ENCODE measurements at regions not wholly inside any gene's neighbourhood (a gene's known extent, or its start where the extent isn't known, plus 50 kb on each side); places are given as distances from the start of the nearest gene placed in this dataset.

DNA sequence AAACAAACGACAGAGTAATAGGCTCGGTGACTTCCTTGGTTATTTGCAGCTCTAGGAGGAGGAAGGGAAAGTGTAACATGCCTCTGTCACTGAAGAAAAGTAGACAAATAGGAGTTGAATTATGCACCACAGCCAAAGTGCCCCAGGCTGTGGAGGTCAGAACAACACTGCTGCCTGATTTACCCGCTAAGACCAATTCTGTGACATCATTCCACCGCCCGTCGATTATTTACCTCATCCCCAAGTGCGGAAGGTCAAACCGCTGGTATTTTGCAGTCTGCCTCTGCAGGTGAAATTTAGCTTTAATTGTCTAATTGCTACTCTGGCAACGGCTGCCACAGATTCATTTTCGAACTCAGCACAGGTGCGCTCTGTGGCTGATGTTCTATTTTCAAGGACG, 106.3 kb upstream of the PRICKLE2 start:
- H3K27ac ChIP-seq (ENCODE audit: low read depth, low read length, poor library complexity, severe bottlenecking) = no peak overlapping the region
- H3K4me1 ChIP-seq (ENCODE audit: insufficient read depth, low read length, poor library complexity, severe bottlenecking) = no peaks in the 10 kb centered on the region
- ChIA-PET CTCF (no interaction called here), POLR2A (ENCODE audit: low non-redundant PET) (no interaction called here)
- no peaks in the 10 kb centered on the region for H3K36me3 ChIP-seq (ENCODE audit: insufficient read depth, low read length, poor library complexity, severe bottlenecking)
- no peaks in the 10 kb centered on the region for H3K27me3 ChIP-seq (replicated peaks; ENCODE audit: insufficient read depth, low read depth, low read length, poor library complexity)
- TF ChIP-seq EZH2 (IDR thresholded peaks at IDR 0.05; ENCODE audit: borderline replicate concordance, low read depth, low read length, poor library complexity, severe bottlenecking) = no peak
- TF ChIP-seq, protein P1, sequence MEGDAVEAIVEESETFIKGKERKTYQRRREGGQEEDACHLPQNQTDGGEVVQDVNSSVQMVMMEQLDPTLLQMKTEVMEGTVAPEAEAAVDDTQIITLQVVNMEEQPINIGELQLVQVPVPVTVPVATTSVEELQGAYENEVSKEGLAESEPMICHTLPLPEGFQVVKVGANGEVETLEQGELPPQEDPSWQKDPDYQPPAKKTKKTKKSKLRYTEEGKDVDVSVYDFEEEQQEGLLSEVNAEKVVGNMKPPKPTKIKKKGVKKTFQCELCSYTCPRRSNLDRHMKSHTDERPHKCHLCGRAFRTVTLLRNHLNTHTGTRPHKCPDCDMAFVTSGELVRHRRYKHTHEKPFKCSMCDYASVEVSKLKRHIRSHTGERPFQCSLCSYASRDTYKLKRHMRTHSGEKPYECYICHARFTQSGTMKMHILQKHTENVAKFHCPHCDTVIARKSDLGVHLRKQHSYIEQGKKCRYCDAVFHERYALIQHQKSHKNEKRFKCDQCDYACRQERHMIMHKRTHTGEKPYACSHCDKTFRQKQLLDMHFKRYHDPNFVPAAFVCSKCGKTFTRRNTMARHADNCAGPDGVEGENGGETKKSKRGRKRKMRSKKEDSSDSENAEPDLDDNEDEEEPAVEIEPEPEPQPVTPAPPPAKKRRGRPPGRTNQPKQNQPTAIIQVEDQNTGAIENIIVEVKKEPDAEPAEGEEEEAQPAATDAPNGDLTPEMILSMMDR (conservative IDR thresholded peaks at IDR 0.05; ENCODE audit: low read depth, low read length) = no peak
- intact Hi-C loops (cut with micrococcal nuclease; ENCODE audit: unreplicated experiment) = no loop called here
- DNase-seq (ENCODE audit: low spot score) = no peak
- BruUV-seq (replicated peaks) = no TSS peak
- no peak overlapping the region for H3K4me3 ChIP-seq (ENCODE audit: low read depth, low read length, poor library complexity, severe bottlenecking)
- H3K9me3 ChIP-seq (ENCODE audit: low read depth, low read length, poor library complexity, severe bottlenecking) = no peaks in the 10 kb centered on the region

DNA sequence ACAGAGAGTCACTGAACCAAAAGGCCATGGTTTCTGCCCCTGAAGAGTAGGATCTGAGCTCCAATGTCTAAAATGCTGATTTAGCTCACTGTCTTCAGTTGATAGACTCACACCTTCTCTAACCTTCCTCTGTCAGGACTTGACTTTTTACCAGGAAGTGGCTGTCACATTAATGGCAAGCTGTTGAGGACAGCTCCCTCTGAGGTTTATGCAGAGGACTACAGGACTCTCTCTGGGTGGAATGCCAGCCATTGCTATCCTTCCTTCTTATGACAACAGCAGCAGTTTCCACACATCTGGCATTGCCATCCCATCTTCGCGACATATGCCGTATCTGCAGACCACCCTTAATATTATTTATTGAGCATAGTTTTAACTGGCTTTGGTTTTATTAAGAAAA, 103.8 kb upstream of the PRICKLE2 start:
- no peak for DNase-seq (ENCODE audit: low spot score)
- no TSS peak for BruUV-seq (replicated peaks)
- CTCF ChIA-PET = interaction anchor here (0.5 kb wide), 1 partner anchor 134 kb away, joined by 3 read pairs; no protein-coding TSS in a partner anchor

DNA sequence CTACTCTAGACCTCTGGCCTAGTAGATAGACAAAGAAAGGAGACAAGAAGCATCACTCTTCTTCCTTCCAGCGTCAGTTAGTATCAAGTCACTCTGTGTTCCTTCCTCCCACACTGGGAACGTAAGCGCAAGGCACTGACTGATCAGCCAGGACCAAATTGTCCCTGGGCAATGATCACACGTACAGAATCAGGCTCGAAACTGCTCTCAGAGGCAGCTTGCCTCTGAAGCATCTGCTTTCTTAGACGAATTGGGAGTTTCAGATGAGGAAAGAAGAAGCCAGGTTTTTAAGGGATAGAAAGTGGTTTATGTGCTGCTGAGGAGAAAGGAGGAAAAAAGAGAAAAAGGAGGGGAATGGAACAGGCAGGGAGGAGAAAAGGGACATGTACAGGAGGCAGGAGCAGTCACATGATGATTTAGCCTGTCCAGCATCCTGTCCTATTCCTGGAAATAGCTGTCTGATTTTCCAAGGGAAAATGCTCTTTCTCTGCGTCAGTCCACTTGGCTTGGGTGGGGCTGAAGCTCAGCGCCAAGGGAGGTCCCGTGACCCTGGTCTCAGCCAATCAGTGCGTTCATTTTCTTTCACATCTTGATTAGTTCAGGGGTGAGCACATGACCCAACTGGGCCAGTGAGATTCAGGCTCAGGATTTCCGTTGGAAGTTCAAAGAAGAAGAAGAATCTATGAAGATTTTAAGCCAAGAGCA, 102.0 kb upstream of the PRICKLE2 start:
- CTCF ChIA-PET = no interaction called here
- no peak for DNase-seq (ENCODE audit: low spot score)
- Histone ChIP-seq H3K36me3 (ENCODE audit: insufficient read depth, low read length, poor library complexity, severe bottlenecking) (no peaks in the 10 kb centered on the region), H3K4me3 (ENCODE audit: low read depth, low read length, poor library complexity, severe bottlenecking) (no peak overlapping the region), H3K9me3 (ENCODE audit: low read depth, low read length, poor library complexity, severe bottlenecking) (no peaks in the 10 kb centered on the region), H3K4me1 (ENCODE audit: insufficient read depth, low read length, poor library complexity, severe bottlenecking) (no peaks in the 10 kb centered on the region), H3K27ac (ENCODE audit: low read depth, low read length, poor library complexity, severe bottlenecking) (no peak overlapping the region), H3K27me3 (replicated peaks; ENCODE audit: insufficient read depth, low read depth, low read length, poor library complexity) (no peaks in the 10 kb centered on the region)
- BruUV-seq (replicated peaks) = no TSS peak
- intact Hi-C loops (cut with micrococcal nuclease; ENCODE audit: unreplicated experiment) = no loop called here
- POLR2A ChIA-PET (ENCODE audit: low non-redundant PET) = no interaction called here
- no peak for TF ChIP-seq EZH2 (IDR thresholded peaks at IDR 0.05; ENCODE audit: borderline replicate concordance, low read depth, low read length, poor library complexity, severe bottlenecking)
- TF ChIP-seq, protein P1 (conservative IDR thresholded peaks at IDR 0.05; ENCODE audit: low read depth, low read length) = no peak

More for the DNA sequence above, 103.8 kb upstream of the PRICKLE2 start:
- no peak overlapping the region for H3K27ac ChIP-seq (ENCODE audit: low read depth, low read length, poor library complexity, severe bottlenecking)
- no peaks in the 10 kb centered on the region for H3K4me1 ChIP-seq (ENCODE audit: insufficient read depth, low read length, poor library complexity, severe bottlenecking)
- H3K36me3 ChIP-seq (ENCODE audit: insufficient read depth, low read length, poor library complexity, severe bottlenecking) = no peaks in the 10 kb centered on the region
- H3K27me3 ChIP-seq (replicated peaks; ENCODE audit: insufficient read depth, low read depth, low read length, poor library complexity) = no peaks in the 10 kb centered on the region
- intact Hi-C loops (cut with micrococcal nuclease; ENCODE audit: unreplicated experiment) = no loop called here
- H3K4me3 ChIP-seq (ENCODE audit: low read depth, low read length, poor library complexity, severe bottlenecking) = no peak overlapping the region
- POLR2A ChIA-PET (ENCODE audit: low non-redundant PET) = no interaction called here
- no peaks in the 10 kb centered on the region for H3K9me3 ChIP-seq (ENCODE audit: low read depth, low read length, poor library complexity, severe bottlenecking)
- no peak for TF ChIP-seq EZH2 (IDR thresholded peaks at IDR 0.05; ENCODE audit: borderline replicate concordance, low read depth, low read length, poor library complexity, severe bottlenecking)
- TF ChIP-seq, protein P1 (conservative IDR thresholded peaks at IDR 0.05; ENCODE audit: low read depth, low read length) = no peak

Measured in A673 (cell line).